GM19463 (cell line): ENCODE measurements at regions not wholly inside any gene's neighbourhood (a gene's known extent, or its start where the extent isn't known, plus 50 kb on each side); places are given as distances from the start of the nearest gene placed in this dataset.

ENCODE experiments used
- ATAC-seq: cut with Tn5 transposase; IDR thresholded peaks from one replicate; pipeline ENCODE4 v1.9.1; 2021; ENCODE audit warnings: mild to moderate bottlenecking, moderate library complexity; ENCODE audit not compliant: unreplicated experiment

GRCh38 chr5:174326372-174326771 is 280.9 kb downstream of the NSG2 start:
- ATAC-seq, result no peak

DNA sequence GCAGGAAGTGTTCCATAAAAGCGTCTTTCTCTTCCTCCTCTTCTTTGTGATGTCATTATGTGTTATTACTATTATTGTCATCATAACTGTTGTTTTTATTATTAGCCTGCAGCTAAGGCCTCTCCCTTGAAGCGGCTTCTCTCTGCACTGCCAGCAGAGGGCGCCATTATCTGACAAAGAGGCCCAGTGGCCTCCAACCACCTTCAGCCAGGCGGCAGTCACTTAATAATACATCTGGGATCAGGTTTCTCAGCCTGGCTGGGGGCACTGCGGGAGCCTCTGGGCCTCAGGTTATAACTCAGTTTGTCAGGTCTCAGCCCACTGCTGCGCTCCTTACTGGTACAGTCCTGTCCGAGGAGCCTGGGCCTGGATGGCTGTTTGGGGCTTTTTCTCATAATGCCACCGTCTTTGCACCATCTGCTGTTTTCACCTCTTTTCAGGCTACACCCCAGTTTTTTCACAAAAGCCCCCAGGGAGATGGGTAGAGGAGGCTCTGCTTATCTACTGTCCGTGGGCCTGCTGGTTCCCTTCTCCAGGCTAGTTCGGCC is 281.9 kb downstream of the NSG2 start:
- ATAC-seq, result no peak

GRCh38 chr5:174327896-174328295 is 282.4 kb downstream of the NSG2 start:
- ATAC-seq, result no peak

DNA sequence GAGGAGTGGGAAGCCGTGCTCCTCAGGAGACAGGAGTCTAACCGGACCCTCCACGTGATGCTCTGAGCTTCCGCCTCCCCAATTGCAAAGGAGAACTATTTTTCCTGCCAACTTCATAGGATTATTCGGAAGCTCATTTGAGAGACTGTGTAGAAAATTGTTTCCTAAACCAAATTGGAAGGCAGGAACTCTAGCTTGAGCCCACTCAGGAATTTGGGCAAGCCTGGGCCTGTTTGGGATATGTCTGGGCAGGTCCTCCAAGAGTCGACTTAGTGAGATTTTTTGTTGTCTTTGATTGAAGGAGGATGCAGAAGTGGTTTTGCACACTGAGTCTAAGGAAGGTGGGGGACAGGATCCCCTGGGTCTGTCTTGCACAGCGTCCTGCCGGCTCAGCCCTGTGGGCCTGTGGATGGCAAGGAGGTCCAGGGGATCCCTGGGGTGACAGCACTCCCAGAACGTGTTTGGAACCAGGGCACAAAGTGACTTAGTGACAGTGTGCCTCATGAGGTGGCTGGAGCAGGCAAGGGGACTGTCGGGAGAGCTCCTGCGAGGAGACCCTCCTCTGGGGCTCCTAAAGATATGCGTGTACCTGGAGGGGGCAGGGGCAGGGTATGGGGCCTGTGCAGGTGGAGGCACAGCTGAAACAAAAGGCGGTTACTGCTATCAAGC is 283.3 kb downstream of the NSG2 start:
- ATAC-seq, result no peak

DNA sequence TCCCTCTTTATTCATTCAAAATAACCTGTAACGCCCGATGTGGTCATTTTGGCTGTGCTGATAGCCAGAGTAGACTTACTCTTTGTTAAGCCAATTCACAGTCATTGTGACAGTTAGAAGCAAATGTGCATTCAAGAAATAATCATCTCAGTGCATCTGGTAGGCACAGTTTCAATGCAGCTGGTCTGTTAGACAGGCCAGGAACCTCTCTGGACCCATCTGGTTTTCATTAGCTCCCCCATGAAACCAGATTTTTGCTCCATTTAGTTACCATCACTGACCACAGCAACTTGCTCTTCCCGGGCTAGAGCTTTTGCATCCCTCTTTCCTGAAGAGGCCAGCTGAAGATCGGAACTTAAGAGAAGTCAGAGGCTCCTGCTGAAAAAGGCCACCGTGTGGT is 284.2 kb downstream of the NSG2 start:
- ATAC-seq, result no peak

- no peak for ATAC-seq
Measured at GRCh38 chr5:174335682-174336364, 290.3 kb downstream of the NSG2 start.

DNA sequence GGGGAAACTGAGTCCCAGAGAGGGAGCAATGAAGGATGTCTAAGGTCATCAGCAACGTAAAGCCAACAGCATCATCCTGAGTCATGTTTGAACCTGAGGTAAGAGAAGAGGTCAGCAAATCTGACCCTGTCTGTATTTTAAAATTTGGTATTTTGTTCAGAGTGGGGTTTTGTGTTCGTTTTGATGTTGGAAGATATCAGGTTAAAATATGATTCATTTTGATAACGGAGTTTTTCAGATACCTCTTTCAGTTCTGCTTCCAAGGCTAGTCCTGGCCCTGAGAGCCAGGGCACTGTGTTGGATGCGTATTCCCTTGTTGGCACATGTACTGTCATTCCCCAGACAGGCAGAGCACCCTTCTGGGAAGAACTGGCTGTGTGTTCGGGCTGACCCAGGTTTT is 291.0 kb downstream of the NSG2 start:
- ATAC-seq, result no peak

DNA sequence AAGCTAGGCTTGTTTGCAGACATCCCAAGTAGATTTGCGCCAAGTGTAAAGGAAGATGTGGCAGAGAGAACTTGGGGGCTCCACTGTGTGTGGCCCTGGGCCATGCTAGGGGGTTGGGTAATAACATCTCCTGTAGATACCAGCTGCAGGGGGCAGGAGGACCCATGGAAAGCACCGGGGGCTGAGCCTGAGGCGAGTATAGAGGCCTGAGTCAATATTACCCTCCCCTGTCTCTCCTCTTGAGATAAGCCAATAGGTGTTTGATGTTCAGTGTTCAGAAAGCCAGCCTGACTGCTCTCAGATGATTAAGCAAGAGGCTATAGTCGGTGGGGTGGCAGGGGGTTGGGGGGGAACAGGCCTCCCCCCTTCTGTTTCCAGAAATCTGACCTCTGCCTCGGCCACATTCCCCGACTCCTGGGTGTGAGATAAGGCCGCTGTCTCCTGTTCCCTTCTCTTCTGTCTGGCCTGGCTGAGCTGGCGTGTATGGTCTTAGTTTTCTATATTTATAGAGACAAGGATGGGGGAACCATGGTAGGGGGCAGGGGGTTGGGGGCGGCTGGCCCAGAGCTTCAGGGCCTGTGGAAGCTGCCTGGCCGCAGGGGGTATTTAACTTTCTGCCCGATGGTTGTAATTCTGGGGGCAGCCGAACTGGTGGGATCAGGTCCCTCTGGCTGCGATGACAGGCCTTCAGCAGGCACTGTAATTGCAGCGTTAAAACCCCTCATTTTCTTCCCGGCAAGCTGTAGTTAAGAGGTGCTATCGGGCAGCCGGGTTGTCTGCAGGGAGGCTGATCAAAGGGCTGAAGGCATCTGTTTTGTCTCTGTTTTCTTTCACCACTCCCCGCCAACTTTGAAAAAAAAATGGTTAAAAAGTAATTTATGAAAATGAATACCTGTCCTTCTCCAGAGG is 292.0 kb downstream of the NSG2 start:
- no peak for ATAC-seq

GRCh38 chr5:174338185-174339010 is 292.9 kb downstream of the NSG2 start:
- no peak for ATAC-seq

- ATAC-seq, result no peak
Measured at GRCh38 chr5:174339130-174339529, 293.6 kb downstream of the NSG2 start.

- no peak for ATAC-seq
Measured at GRCh38 chr5:174340226-174340625, 294.7 kb downstream of the NSG2 start.

GRCh38 chr5:174342696-174343095 is 297.2 kb downstream of the NSG2 start:
- ATAC-seq, result no peak

GRCh38 chr5:174343826-174344225 is 298.3 kb downstream of the NSG2 start:
- ATAC-seq, result no peak

DNA sequence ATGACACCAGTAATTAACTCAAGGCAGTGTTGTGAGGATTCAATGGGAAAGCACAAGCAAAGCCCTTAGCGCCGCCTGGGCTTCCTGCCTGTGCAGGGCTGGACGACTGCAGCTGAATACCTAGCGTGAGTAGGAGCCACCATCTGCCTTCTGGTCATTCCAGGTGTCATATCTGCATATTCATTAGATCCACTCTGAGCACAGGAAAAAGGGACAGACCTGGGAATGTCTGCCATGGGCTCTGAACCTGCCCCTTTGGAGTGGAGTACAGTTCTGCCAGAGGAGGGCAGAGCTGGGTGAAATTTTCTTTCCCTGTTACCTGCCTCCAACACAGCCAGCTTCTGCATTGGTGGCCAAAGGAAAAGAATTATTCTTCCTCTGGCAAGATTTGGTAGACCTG is 298.8 kb downstream of the NSG2 start:
- no peak for ATAC-seq

- no peak for ATAC-seq
Measured at GRCh38 chr5:174347183-174347582, 301.7 kb downstream of the NSG2 start.

DNA sequence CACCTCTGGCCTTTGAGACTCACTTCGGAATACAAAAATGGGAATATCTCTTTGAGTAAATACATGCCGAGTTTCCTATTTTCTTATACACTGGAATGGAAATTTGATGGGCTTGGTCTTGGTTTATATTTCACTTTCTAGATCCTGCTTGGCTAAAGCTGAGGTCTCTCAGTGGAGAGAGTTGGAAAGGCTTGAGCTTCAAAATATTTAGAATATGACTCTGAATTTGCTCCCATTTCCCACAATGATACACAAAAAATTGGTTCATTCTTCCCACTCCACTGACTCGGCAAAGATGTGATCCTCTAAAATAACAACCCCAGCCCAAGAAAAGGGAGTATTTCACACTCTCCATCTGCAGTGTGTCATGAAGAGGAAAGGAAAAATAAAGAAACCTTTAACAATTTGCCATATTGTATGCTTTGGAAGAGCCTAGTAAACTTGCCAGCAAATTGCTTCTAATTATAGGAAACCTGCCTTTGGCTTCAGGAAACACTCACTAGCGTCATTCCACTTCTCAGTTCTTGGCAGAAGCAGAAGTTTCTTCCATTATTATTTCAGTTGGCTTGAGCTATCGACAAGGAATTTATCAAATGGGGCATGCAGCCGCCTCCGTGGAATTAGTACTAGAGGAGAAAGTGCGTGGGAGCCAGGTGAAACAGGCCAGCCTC is 302.9 kb downstream of the NSG2 start:
- no peak for ATAC-seq

DNA sequence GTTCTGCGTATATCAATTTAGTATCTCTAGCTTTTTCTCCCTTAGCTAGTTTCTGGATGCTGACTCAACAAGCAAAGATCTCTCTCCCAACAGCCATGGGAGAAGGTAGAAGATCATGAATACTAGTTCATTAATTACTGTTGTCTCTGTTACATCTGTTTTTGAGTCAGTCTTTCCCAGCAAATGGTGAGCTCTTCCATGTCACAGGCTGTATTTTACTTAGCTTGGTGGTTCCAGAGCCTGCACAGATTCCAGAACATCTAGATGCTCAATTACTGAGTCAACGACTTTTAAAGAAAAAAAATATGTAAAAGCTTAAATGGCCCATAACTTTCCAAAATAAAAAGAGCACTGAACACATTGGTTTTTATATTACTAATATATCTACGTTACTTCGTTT is 307.2 kb downstream of the NSG2 start:
- ATAC-seq, result no peak

DNA sequence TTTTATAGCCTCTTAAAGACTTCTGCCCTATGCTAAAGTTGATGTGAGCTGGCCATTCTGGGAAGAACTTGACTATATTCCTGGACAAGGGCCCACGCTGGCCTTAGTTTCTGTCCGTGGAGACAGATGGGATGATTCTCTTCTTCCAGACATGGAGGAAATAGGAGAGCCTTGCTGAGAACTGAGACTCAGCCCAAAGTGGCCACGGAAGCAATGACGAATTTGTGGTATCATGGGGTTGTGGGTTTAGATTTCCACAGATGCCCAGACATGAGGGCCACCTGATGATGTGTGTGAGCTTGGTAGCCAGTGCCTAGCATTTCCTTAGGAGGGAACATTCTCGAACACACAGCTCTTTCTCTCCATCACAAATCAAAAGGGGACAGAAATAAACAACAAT is 309.1 kb downstream of the NSG2 start:
- ATAC-seq, result no peak

GRCh38 chr5:174355208-174355612 is 309.7 kb downstream of the NSG2 start:
- ATAC-seq, result no peak

- no peak for ATAC-seq
Measured at GRCh38 chr5:174355995-174356394, 310.5 kb downstream of the NSG2 start.
